NCI-H128 (cell line): ENCODE measurements at regions not wholly inside any gene's neighbourhood (a gene's known extent, or its start where the extent isn't known, plus 50 kb on each side); places are given as distances from the start of the nearest gene placed in this dataset.

Experiments
- DNase-seq: peaks from one replicate; lab custom pipeline; 2025; ENCODE audit not compliant: unreplicated experiment; lab: John Stamatoyannopoulos, UW

DNA sequence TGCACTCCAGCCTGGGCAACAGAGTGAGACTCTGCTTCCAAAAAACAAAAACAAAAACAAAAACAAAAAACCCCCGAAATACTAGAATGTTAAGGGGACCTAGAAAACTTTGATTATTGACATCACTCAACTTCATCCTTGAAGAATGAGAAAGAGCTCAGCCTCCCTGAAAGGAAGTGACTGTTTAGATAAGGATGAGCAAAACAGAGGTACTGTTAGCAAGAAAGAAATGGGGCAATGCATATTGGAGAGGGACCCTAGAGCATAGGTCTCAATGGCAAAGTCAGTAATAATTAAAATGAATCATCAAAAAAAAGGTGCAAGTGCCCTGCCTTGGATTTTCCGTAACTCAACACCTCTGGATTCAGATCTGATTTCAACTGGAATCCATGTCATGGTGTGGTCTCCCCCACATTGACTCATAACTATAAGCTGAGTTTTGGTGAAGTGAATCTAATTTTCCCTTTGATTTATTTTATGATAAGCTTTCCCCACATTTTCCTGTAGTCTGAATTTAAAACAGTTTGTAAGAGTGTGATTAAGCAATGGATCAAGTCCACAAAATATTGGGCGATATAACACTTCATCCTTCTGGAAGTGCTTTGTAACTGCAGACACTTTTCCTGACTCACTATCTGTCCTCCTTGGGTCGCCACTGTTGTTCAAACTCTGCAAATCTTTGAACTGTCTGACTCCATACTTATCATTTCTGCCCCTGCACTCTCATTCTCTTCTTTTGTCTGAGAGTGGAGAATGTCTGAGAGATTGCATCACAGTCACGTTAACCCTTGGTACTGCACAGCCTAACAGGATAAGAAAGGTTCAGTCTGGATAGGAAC lies 224.8 kb upstream of the LYZL1 start:
- DNase-seq, result no peak

DNA sequence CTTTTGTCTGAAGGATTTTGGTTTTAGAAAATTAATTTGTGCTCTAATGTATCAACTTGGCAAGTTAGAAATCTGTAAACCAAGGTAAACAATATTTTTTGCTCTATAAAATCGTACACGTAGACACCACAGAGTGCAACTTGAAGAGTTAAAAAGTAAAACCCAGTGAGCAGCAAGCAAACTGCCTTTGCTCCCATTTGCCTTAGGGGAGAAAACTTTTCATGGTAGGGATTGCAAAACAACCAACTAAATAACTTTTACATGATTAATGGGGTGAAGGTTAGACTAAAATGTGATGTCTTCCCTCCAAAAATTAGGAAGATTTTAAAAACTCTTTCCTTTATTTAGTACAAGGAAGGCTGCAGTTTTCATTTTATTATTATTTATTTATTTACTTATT lies 224.2 kb upstream of the LYZL1 start:
- no peak for DNase-seq

DNA sequence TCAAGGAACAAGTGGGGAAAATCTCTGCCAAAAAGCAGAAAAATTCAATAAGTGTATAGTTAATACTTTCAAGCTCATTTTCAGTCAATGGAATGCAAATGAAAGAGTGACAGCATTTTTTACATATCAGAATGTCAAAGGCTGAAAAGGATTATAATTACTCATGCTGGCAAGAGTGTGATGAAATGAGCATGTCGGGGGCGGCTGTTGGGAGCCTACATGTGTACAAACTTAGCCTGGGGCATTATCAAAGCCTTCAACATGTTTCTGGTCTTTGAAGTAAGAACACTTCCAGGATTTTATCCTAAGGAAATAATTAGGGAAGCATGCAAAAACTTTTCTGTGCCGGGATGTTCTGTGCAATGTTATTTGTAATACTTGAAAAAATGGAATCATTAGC lies 221.7 kb upstream of the LYZL1 start:
- no peak for DNase-seq

- no peak for DNase-seq
Observed at GRCh38 chr10:29067628-29068027, 221.2 kb upstream of the LYZL1 start.

DNA sequence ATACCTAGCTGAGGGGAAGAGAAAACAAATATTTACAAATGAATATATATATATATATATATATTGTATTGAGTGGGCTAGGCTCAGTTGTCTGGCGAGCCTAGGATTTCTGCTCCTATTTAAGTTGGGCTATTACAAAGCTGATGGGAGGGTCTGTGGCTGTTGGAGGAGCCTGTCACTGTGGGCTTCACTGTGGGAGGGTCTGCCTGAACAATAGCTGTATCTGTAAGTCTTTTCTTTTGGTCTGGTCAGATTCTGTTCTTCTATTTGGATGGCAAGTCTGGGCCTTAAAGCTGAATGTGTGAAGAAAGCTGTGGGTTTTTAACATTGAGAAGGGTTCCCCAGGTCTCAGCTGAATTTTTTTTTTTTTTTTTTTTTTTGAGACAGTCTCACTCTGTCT lies 220.6 kb upstream of the LYZL1 start:
- no peak for DNase-seq

- DNase-seq, result no peak
Observed at GRCh38 chr10:29068966-29069365, 219.9 kb upstream of the LYZL1 start.

- no peak for DNase-seq
Observed at GRCh38 chr10:29069941-29070340, 218.9 kb upstream of the LYZL1 start.

DNA sequence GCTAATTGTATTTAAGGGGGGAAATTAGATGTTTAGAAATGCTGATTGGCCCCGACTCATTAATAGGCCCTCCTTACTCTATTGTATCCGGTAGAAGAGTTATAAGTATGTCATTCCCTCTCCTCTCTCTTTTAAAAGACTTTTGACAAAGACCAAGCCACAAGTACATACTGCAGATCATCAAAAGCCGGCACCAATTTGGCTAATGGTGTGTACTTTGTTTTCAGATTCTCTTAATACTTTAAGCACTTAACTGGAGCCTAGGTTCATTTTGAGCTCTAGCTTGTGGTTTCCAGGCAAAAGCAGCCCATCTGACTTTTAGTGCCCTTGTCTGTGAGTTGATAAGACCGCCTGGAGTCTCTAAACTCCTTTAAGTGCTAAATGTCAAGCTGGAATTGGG lies 210.0 kb upstream of the LYZL1 start:
- DNase-seq, result peak; percentile 73

DNA sequence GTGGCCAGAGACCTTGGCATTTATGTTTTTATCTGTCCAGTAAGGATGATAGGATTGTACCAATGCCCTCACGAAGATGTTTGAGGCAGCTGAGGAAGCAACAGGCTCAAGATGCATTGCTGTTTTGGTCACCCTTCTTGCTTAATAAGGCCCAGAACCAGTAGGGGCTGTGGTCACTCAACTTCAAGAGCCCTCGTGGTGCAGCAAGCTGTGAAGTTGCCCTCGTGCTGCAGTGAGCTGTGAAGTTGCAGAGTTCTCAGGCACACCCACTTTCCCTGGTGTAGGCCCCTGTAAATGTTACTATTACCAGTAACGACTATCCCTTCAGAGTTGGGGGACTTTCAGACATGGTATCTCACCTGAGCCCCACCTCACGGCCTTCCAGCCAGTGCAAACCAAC lies 207.6 kb upstream of the LYZL1 start:
- DNase-seq, result no peak

- DNase-seq, result no peak
Observed at GRCh38 chr10:29081951-29082685, 206.8 kb upstream of the LYZL1 start.

- no peak for DNase-seq
Observed at GRCh38 chr10:29083096-29083495, 205.8 kb upstream of the LYZL1 start.

GRCh38 chr10:29084681-29085307 lies 204.1 kb upstream of the LYZL1 start:
- no peak for DNase-seq

GRCh38 chr10:29089091-29089490 lies 199.8 kb upstream of the LYZL1 start:
- no peak for DNase-seq

DNA sequence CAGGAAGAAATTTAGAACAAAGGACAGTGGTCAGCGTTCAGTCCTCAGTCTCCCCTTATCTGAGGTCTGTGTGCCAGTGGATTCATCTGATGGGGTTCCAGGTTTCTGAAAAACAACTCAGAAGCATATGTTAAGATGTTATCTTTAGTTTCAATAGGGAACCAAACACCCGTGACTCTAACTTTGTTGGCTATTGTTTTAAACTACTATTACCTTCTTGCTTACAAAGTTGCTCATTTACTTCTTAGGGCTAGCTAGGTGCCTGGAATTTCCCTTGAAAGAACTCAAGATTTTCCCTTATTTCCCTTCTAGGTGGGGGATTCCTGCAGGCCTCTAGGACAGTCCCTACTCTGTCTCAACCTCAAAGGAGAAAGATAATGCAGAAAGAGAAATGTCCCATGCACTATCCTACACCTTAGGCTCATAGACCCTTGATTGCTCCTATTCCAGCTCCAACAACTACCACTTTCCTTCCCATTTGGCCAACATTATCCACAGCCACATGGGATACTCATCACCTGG lies 192.5 kb upstream of the LYZL1 start:
- no peak for DNase-seq

GRCh38 chr10:29098423-29098822 lies 190.4 kb upstream of the LYZL1 start:
- no peak for DNase-seq

DNA sequence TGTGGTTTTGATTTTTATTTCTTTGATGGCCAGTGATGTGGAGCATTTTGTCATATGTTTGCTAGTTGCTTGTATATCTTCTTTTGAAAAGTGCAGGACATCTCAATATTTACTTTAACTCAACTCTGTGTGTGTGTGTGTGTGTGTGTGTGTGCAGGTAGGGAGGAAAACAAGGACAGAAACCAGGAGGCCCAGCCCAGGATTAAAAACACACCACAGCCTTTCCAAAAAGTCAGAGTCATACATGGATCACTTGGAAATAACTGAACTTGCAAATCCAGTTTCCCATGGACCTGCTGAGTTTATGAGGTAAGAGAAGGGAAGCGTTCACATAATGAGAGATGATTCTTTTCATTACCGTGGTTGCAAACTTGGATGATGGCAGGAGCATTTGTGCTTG lies 189.9 kb upstream of the LYZL1 start:
- no peak for DNase-seq

- no peak for DNase-seq
Observed at GRCh38 chr10:29099415-29099814, 189.5 kb upstream of the LYZL1 start.

DNA sequence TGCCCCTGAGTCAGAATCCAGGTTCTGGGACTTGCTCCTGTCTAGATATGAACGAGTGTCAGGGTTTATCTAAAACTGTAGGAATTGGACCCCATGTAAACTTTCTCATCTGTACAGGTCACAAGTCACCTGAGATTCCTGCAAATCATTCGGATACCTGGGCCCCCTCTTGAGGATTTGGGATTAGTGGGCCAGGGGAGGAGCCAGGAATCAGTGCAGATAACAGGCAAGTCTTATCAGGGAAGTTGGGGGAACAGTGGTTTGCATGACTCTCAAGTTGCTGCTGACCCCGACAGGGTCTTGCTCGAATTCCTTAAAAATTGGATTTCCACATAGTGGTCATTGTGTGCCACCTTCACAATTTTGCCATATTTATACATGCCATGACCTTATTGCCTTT lies 188.4 kb upstream of the LYZL1 start:
- no peak for DNase-seq

DNA sequence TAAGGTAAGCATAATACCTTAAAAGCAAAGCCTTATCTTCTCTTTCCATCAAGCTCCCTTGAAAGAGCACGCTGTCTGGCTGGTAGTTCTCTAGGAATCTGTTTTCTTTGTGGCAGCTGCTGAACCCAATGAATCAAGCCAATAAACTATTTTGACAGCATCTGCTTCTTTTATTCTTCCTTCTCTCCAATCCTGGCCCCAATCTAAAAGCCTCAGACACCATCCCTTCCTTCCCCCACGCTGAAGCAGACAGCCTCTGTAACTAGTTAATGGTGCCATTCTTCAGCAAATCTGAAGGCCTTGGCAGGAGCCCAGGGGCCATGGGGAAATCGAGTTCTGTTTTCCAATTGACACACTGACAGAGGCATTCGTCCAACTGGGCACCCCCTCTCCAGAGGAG lies 186.6 kb upstream of the LYZL1 start:
- DNase-seq, result no peak

GRCh38 chr10:29102636-29103035 lies 186.2 kb upstream of the LYZL1 start:
- DNase-seq, result no peak

GRCh38 chr10:29104661-29105399 lies 184.0 kb upstream of the LYZL1 start:
- DNase-seq, result no peak
